ENCODE measurements at regions not wholly inside any gene's neighbourhood (a gene's known extent, or its start where the extent isn't known, plus 50 kb on each side); places are given as distances from the start of the nearest gene placed in this dataset.

- Histone ChIP-seq H3K27me3 (replicated peaks; ENCODE audit: insufficient read depth, low read depth, low read length, poor library complexity) (no peaks in the 10 kb centered on the region), H3K4me3 (ENCODE audit: low read depth, low read length, poor library complexity, severe bottlenecking) (no peak overlapping the region), H3K27ac (ENCODE audit: low read depth, low read length, poor library complexity, severe bottlenecking) (no peak overlapping the region), H3K4me1 (ENCODE audit: insufficient read depth, low read length, poor library complexity, severe bottlenecking) (no peaks in the 10 kb centered on the region), H3K9me3 (ENCODE audit: low read depth, low read length, poor library complexity, severe bottlenecking) (peaks cover 5% of the 10 kb centered on the region), H3K36me3 (ENCODE audit: insufficient read depth, low read length, poor library complexity, severe bottlenecking) (no peaks in the 10 kb centered on the region)
- intact Hi-C loops (cut with micrococcal nuclease; ENCODE audit: unreplicated experiment) = no loop called here
- POLR2A ChIA-PET (ENCODE audit: low non-redundant PET) = no interaction called here
- no peak for TF ChIP-seq EZH2 (IDR thresholded peaks at IDR 0.05; ENCODE audit: borderline replicate concordance, low read depth, low read length, poor library complexity, severe bottlenecking)
- CTCF ChIA-PET = no interaction called here
- DNase-seq (ENCODE audit: low spot score) = no peak
- no TSS peak for BruUV-seq (replicated peaks)
These were observed 835.6 kb downstream of the TBC1D32 start for GRCh38 chr6:120498711-120499110.

GRCh38 chr6:120496661-120497060 lies 837.6 kb downstream of the TBC1D32 start:
- intact Hi-C loops (cut with micrococcal nuclease; ENCODE audit: unreplicated experiment) = no loop called here
- Histone ChIP-seq H3K9me3 (ENCODE audit: low read depth, low read length, poor library complexity, severe bottlenecking) (peaks cover 4% of the 10 kb centered on the region), H3K4me1 (ENCODE audit: insufficient read depth, low read length, poor library complexity, severe bottlenecking) (no peaks in the 10 kb centered on the region), H3K27ac (ENCODE audit: low read depth, low read length, poor library complexity, severe bottlenecking) (no peak overlapping the region), H3K4me3 (ENCODE audit: low read depth, low read length, poor library complexity, severe bottlenecking) (no peak overlapping the region), H3K36me3 (ENCODE audit: insufficient read depth, low read length, poor library complexity, severe bottlenecking) (no peaks in the 10 kb centered on the region), H3K27me3 (replicated peaks; ENCODE audit: insufficient read depth, low read depth, low read length, poor library complexity) (no peaks in the 10 kb centered on the region)
- ChIA-PET POLR2A (ENCODE audit: low non-redundant PET) (no interaction called here), CTCF (no interaction called here)
- no peak for DNase-seq (ENCODE audit: low spot score)
- no peak for TF ChIP-seq CTCF (conservative IDR thresholded peaks at IDR 0.05; ENCODE audit: low read depth, low read length)
- no peak for TF ChIP-seq EZH2 (IDR thresholded peaks at IDR 0.05; ENCODE audit: borderline replicate concordance, low read depth, low read length, poor library complexity, severe bottlenecking)
- no TSS peak for BruUV-seq (replicated peaks)

- intact Hi-C loops (cut with micrococcal nuclease; ENCODE audit: unreplicated experiment) = no loop called here
- Histone ChIP-seq H3K36me3 (ENCODE audit: insufficient read depth, low read length, poor library complexity, severe bottlenecking) (no peaks in the 10 kb centered on the region), H3K9me3 (ENCODE audit: low read depth, low read length, poor library complexity, severe bottlenecking) (no peaks in the 10 kb centered on the region), H3K4me3 (ENCODE audit: low read depth, low read length, poor library complexity, severe bottlenecking) (no peak overlapping the region), H3K4me1 (ENCODE audit: insufficient read depth, low read length, poor library complexity, severe bottlenecking) (no peaks in the 10 kb centered on the region), H3K27me3 (replicated peaks; ENCODE audit: insufficient read depth, low read depth, low read length, poor library complexity) (no peaks in the 10 kb centered on the region), H3K27ac (ENCODE audit: low read depth, low read length, poor library complexity, severe bottlenecking) (no peak overlapping the region)
- POLR2A ChIA-PET (ENCODE audit: low non-redundant PET) = no interaction called here
- no TSS peak for BruUV-seq (replicated peaks)
- CTCF ChIA-PET = no interaction called here
- no peak for DNase-seq (ENCODE audit: low spot score)
- TF ChIP-seq CTCF (conservative IDR thresholded peaks at IDR 0.05; ENCODE audit: low read depth, low read length) = no peak
- no peak for TF ChIP-seq EZH2 (IDR thresholded peaks at IDR 0.05; ENCODE audit: borderline replicate concordance, low read depth, low read length, poor library complexity, severe bottlenecking)
These were observed 840.8 kb downstream of the TBC1D32 start for GRCh38 chr6:120493505-120493904.

DNA sequence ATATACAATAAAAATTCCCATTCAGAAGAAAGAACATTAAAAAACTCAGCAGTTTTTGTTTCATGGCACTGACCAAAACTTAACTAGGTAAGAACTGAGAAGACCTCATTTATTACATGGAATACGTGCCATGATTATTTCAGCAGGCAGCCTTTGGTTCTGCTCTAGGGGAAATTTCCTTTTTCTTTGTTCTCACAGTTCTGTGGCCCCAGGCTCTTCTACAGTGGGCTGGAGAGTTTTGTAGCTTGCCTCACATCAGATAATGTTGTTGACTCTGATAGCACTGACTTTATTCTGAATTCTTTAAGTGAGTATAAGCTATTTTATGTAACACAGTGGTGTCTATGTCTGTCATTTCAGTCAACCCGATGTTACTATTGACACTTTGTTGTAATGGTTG lies 844.3 kb downstream of the TBC1D32 start:
- no TSS peak for BruUV-seq (replicated peaks)
- Histone ChIP-seq H3K27me3 (replicated peaks; ENCODE audit: insufficient read depth, low read depth, low read length, poor library complexity) (no peaks in the 10 kb centered on the region), H3K4me1 (ENCODE audit: insufficient read depth, low read length, poor library complexity, severe bottlenecking) (no peaks in the 10 kb centered on the region), H3K36me3 (ENCODE audit: insufficient read depth, low read length, poor library complexity, severe bottlenecking) (no peaks in the 10 kb centered on the region), H3K9me3 (ENCODE audit: low read depth, low read length, poor library complexity, severe bottlenecking) (no peaks in the 10 kb centered on the region), H3K4me3 (ENCODE audit: low read depth, low read length, poor library complexity, severe bottlenecking) (no peak overlapping the region), H3K27ac (ENCODE audit: low read depth, low read length, poor library complexity, severe bottlenecking) (no peak overlapping the region)
- DNase-seq (ENCODE audit: low spot score) = no peak
- intact Hi-C loops (cut with micrococcal nuclease; ENCODE audit: unreplicated experiment) = no loop called here
- ChIA-PET POLR2A (ENCODE audit: low non-redundant PET) (no interaction called here), CTCF (no interaction called here)
- TF ChIP-seq CTCF (conservative IDR thresholded peaks at IDR 0.05; ENCODE audit: low read depth, low read length) (no peak), EZH2 (IDR thresholded peaks at IDR 0.05; ENCODE audit: borderline replicate concordance, low read depth, low read length, poor library complexity, severe bottlenecking) (no peak)
